Glutamatergic neuron (in vitro differentiated cells): ENCODE measurements at regions not wholly inside any gene's neighbourhood (a gene's known extent, or its start where the extent isn't known, plus 50 kb on each side); places are given as distances from the start of the nearest gene placed in this dataset.

Experiments used
- DNase-seq: peaks from one replicate; pipeline ENCODE4 v3.0.0; 2022
- H3K27ac Mint-ChIP-seq: one replicate; pipeline ENCODE4 v1.8.0; 2020; ENCODE audit warnings: mild to moderate bottlenecking, mixed read lengths, inconsistent platforms; ENCODE audit not compliant: unreplicated experiment
- H3K27me3 Mint-ChIP-seq: one replicate; pipeline ENCODE4 v1.8.0; 2020; ENCODE audit warnings: mild to moderate bottlenecking, moderate library complexity, mixed read lengths, inconsistent platforms; ENCODE audit not compliant: unreplicated experiment
- H3K36me3 Mint-ChIP-seq: one replicate; pipeline ENCODE4 v1.8.0; 2020; ENCODE audit warnings: mild to moderate bottlenecking, mixed read lengths, inconsistent platforms; ENCODE audit not compliant: unreplicated experiment
- H3K4me1 Mint-ChIP-seq: one replicate; pipeline ENCODE4 v1.8.0; 2020; ENCODE audit warnings: mild to moderate bottlenecking, low read depth, mixed read lengths, inconsistent platforms; ENCODE audit not compliant: unreplicated experiment
- H3K4me3 Mint-ChIP-seq: one replicate; pipeline ENCODE4 v1.8.0; 2020; ENCODE audit warnings: mild to moderate bottlenecking, mixed read lengths, inconsistent platforms; ENCODE audit not compliant: unreplicated experiment
- H3K9me3 Mint-ChIP-seq: one replicate; pipeline ENCODE4 v1.8.0; 2020; ENCODE audit warnings: mild to moderate bottlenecking, moderate library complexity, mixed read lengths, inconsistent platforms; ENCODE audit not compliant: unreplicated experiment
- CTCF ChIP-seq: fragments of 200-600 bp; sonication (generic); IDR thresholded peaks from one replicate; pipeline ENCODE4 v1.5.0; 2021; ENCODE audit not compliant: partially characterized antibody, unreplicated experiment

DNA sequence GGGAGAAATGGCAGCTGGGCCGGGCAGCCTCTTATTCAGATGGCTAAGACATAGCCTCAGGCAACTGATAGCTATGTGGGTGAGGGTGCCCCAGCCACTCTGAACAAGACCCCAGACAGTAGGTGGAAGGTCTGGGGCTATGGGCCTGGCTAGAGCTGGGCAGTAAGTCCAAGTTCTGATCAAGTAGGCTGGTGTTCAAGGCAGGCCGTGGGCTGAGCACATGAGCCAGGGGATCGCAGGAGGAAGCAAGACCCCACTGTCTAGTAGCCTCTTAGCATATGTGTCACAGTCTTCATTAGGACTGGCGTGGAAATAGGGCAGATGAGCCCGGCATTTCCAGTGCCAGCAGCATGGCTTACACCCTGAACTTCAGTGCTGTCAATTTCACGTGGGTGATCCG lies 192.1 kb downstream of the ADAMTS15 start:
- H3K4me1 Mint-ChIP-seq = no peaks in the 10 kb centered on the region

DNA sequence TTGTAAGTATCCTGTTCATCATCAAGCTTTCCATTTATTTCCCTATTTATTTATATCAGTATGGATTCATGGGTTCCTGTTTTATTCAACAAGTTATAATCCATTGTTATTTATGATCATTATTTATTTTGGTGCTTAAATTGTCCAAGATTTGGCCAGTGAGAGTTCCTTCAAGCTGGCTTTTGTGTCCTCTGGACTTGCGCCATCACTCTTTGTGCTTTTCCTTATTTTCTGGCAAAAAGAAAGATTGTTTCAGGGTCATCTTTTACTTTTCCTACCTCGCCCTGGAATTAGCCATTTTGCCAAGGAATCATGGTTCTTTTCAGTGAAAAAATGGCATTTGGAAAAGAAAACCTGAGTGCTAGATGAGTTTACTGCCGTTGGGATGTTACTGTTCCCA lies 193.4 kb downstream of the ADAMTS15 start:
- Mint-ChIP-seq H3K27ac (no peak overlapping the region), H3K9me3 (no peaks in the 10 kb centered on the region), H3K27me3 (no peaks in the 10 kb centered on the region), H3K4me1 (no peaks in the 10 kb centered on the region), H3K36me3 (no peaks in the 10 kb centered on the region), H3K4me3 (no peak overlapping the region)
- DNase-seq = no peak
- no peak for TF ChIP-seq CTCF

More for the DNA sequence above, 192.1 kb downstream of the ADAMTS15 start:
- H3K4me3 Mint-ChIP-seq = no peak overlapping the region
- no peak for TF ChIP-seq CTCF
- DNase-seq = no peak
- no peak overlapping the region for H3K27ac Mint-ChIP-seq
- no peaks in the 10 kb centered on the region for H3K9me3 Mint-ChIP-seq
- no peaks in the 10 kb centered on the region for H3K36me3 Mint-ChIP-seq
- no peaks in the 10 kb centered on the region for H3K27me3 Mint-ChIP-seq

GRCh38 chr11:130642994-130643393 lies 194.5 kb downstream of the ADAMTS15 start:
- Mint-ChIP-seq H3K36me3 (no peaks in the 10 kb centered on the region), H3K4me1 (no peaks in the 10 kb centered on the region), H3K27ac (no peak overlapping the region), H3K9me3 (no peaks in the 10 kb centered on the region), H3K27me3 (peaks cover 2% of the 10 kb centered on the region), H3K4me3 (no peak overlapping the region)
- no peak for TF ChIP-seq CTCF
- DNase-seq = no peak

GRCh38 chr11:130644187-130644586 lies 195.7 kb downstream of the ADAMTS15 start:
- Mint-ChIP-seq H3K36me3 (no peaks in the 10 kb centered on the region), H3K9me3 (no peaks in the 10 kb centered on the region), H3K4me1 (no peaks in the 10 kb centered on the region), H3K4me3 (no peak overlapping the region), H3K27ac (no peak overlapping the region), H3K27me3 (peaks cover 2% of the 10 kb centered on the region)
- no peak for TF ChIP-seq CTCF
- no peak for DNase-seq

DNA sequence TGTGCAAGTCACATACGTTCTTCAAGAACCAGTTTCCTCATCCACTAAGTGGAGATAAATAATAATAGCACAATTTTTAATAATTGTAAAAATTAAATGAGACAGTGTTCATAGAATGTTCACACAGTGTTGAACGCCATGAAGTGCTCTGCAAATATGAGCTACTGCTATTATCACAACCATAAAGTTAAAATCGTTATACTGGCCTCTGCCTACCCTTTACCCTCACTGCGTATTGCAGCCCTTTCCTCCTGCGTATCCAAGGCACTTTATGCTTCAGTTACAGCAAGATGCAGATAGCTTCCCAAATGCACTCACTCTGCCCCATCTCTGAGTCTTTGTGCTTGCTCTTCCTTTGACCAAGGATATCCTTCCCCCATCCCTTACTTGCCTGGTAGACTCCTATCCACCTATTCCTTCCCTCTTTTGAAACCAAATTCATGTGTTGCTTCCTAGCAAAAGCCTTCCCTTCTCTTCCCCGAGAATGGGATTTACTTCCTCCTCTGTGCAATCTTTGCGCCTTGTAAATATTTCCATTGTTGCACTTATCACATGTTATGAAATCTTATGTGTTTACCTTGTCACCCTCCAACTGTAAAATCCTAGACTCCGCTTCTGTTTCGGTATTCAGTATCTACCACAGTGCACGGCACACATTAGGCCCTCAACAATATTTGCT lies 196.9 kb downstream of the ADAMTS15 start:
- H3K36me3 Mint-ChIP-seq = no peaks in the 10 kb centered on the region
- DNase-seq = no peak
- H3K4me1 Mint-ChIP-seq = no peaks in the 10 kb centered on the region
- H3K9me3 Mint-ChIP-seq = no peaks in the 10 kb centered on the region
- peaks cover 2% of the 10 kb centered on the region for H3K27me3 Mint-ChIP-seq
- H3K27ac Mint-ChIP-seq = no peak overlapping the region
- no peak overlapping the region for H3K4me3 Mint-ChIP-seq
- TF ChIP-seq CTCF = no peak
